ENCODE measurements at regions not wholly inside any gene's neighbourhood (a gene's known extent, or its start where the extent isn't known, plus 50 kb on each side); places are given as distances from the start of the nearest gene placed in this dataset.

- Histone ChIP-seq H3K27ac (ENCODE audit: low read depth, low read length) (no peak overlapping the region), H3K27me3 (ENCODE audit: insufficient read depth, low read length, poor library complexity, severe bottlenecking) (no peaks in the 10 kb centered on the region), H3K4me1 (ENCODE audit: insufficient read depth, low read length) (no peaks in the 10 kb centered on the region), H3K36me3 (ENCODE audit: insufficient read depth, low read length) (no peaks in the 10 kb centered on the region), H3K4me3 (ENCODE audit: low read length) (no peak overlapping the region), H3K9me3 (ENCODE audit: low read length) (no peaks in the 10 kb centered on the region)
- ChIA-PET POLR2A (no interaction called here), CTCF (no interaction called here)
- no peak overlapping the region for H3K4me3 Mint-ChIP-seq
- no peaks in the 10 kb centered on the region for H3K9me3 Mint-ChIP-seq
- H3K27ac Mint-ChIP-seq: no peak overlapping the region
- DNase-seq: no peak
- no peaks in the 10 kb centered on the region for H3K36me3 Mint-ChIP-seq
- H3K4me1 Mint-ChIP-seq: peaks cover 0 to 3% (median 0%) of the 10 kb centered on the region in 3 donors
- peaks cover 0 to 8% of the 10 kb centered on the region in 2 donors for H3K27me3 Mint-ChIP-seq
These were observed 51.3 kb downstream of the KRTAP19-8 start for GRCh38 chr21:30986965-30987364.

DNA sequence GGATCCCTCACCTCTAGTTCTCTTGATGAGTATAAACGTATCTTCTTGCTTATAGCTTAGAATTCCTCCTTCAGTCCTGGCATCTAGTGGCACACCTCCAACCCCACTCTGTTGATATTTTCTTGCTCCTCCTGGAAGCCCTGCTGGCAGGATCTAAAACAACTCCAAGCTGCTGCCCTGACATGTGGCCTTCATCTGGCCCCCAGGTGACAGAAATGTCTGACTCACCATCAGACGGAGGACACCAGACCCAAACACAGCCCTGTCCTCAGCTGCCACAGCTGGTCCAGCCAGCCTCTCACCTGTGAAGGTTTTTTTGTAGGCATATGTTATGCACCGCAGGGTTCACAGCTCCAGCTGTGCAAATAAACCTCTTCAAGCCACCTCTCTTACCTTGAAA, 53.4 kb downstream of the KRTAP19-8 start:
- Histone ChIP-seq H3K36me3 (ENCODE audit: insufficient read depth, low read length) (no peaks in the 10 kb centered on the region), H3K9me3 (ENCODE audit: low read length) (no peaks in the 10 kb centered on the region), H3K27me3 (ENCODE audit: insufficient read depth, low read length, poor library complexity, severe bottlenecking) (no peaks in the 10 kb centered on the region), H3K4me1 (ENCODE audit: insufficient read depth, low read length) (no peaks in the 10 kb centered on the region), H3K27ac (ENCODE audit: low read depth, low read length) (no peak overlapping the region), H3K4me3 (ENCODE audit: low read length) (no peak overlapping the region)
- H3K36me3 Mint-ChIP-seq: no peaks in the 10 kb centered on the region
- H3K27ac Mint-ChIP-seq: no peak overlapping the region
- POLR2A ChIA-PET: no interaction called here
- H3K27me3 Mint-ChIP-seq: no peaks in the 10 kb centered on the region
- no peaks in the 10 kb centered on the region for H3K9me3 Mint-ChIP-seq
- no peak for DNase-seq
- CTCF ChIA-PET: interaction anchor here (1.2 kb wide), 1 partner anchor 9 kb away, joined by 3 read pairs; no protein-coding TSS in a partner anchor
- H3K4me1 Mint-ChIP-seq: peaks cover under 1 to 10% (median under 1%) of the 10 kb centered on the region in 3 donors
- H3K4me3 Mint-ChIP-seq: no peak overlapping the region

DNA sequence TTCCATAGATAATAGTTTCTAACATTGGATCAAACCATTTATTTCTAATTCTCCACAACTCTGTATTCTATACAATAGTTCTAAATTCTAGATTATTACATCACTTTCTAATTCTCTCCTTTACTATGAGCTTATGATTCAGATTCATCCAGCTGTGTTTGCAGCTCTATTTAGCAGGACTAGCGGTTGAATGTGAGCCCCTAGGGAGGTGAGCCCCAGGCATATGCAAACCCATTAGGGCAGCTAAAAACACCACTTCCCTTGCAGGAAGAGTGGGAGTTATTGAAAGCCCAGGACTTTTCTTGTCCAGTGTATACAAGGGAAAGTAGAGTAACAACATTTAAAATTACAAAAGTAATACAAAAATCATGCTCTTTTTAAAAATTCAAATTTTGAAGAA, 56.9 kb downstream of the KRTAP19-8 start:
- Histone ChIP-seq H3K4me3 (ENCODE audit: low read length) (no peak overlapping the region), H3K36me3 (ENCODE audit: insufficient read depth, low read length) (no peaks in the 10 kb centered on the region), H3K9me3 (ENCODE audit: low read length) (no peaks in the 10 kb centered on the region), H3K27me3 (ENCODE audit: insufficient read depth, low read length, poor library complexity, severe bottlenecking) (no peaks in the 10 kb centered on the region), H3K4me1 (ENCODE audit: insufficient read depth, low read length) (peaks cover 6% of the 10 kb centered on the region), H3K27ac (ENCODE audit: low read depth, low read length) (no peak overlapping the region)
- no peaks in the 10 kb centered on the region for H3K27me3 Mint-ChIP-seq
- peaks cover 0 to 6% (median 2%) of the 10 kb centered on the region in 3 donors for H3K36me3 Mint-ChIP-seq
- POLR2A ChIA-PET: no interaction called here
- H3K4me1 Mint-ChIP-seq: peaks cover 12 to 26% (median 16%) of the 10 kb centered on the region in 3 donors
- H3K4me3 Mint-ChIP-seq: no peak overlapping the region
- H3K9me3 Mint-ChIP-seq: peaks cover 0 to 1% (median 0%) of the 10 kb centered on the region in 5 donors
- CTCF ChIA-PET: no interaction called here
- DNase-seq: no peak
- H3K27ac Mint-ChIP-seq: peak overlapping the region in 1 of 8 donors; percentile 57

GRCh38 chr21:30979054-30979453, 59.2 kb downstream of the KRTAP19-8 start:
- no peaks in the 10 kb centered on the region for H3K36me3 ChIP-seq (ENCODE audit: insufficient read depth, low read length)
- Mint-ChIP-seq H3K9me3 (peaks cover 0 to 1% (median 0%) of the 10 kb centered on the region in 5 donors), H3K27me3 (peaks cover 0 to under 1% of the 10 kb centered on the region in 2 donors), H3K27ac (peak overlapping the region in 7 of 8 donors; percentile 39 to 88 (median 63)), H3K4me3 (peak overlapping the region in 6 of 7 donors; percentile 57 to 84 (median 65)), H3K4me1 (peaks cover 12 to 23% (median 16%) of the 10 kb centered on the region in 3 donors), H3K36me3 (peaks cover 0 to 6% (median 2%) of the 10 kb centered on the region in 3 donors)
- no peaks in the 10 kb centered on the region for H3K27me3 ChIP-seq (ENCODE audit: insufficient read depth, low read length, poor library complexity, severe bottlenecking)
- POLR2A ChIA-PET: no interaction called here
- DNase-seq: peak in 2 of 5 donors; percentile 1 to 44
- H3K27ac ChIP-seq (ENCODE audit: low read depth, low read length): no peak overlapping the region
- CTCF ChIA-PET: no interaction called here
- H3K9me3 ChIP-seq (ENCODE audit: low read length): no peaks in the 10 kb centered on the region
- H3K4me1 ChIP-seq (ENCODE audit: insufficient read depth, low read length): peaks cover 6% of the 10 kb centered on the region
- peak overlapping the region; percentile 34 for H3K4me3 ChIP-seq (ENCODE audit: low read length)

- H3K9me3 Mint-ChIP-seq: no peaks in the 10 kb centered on the region
- no peaks in the 10 kb centered on the region for H3K4me1 ChIP-seq (ENCODE audit: insufficient read depth, low read length)
- no peak overlapping the region for H3K4me3 Mint-ChIP-seq
- POLR2A ChIA-PET: no interaction called here
- no peaks in the 10 kb centered on the region for H3K9me3 ChIP-seq (ENCODE audit: low read length)
- H3K27me3 ChIP-seq (ENCODE audit: insufficient read depth, low read length, poor library complexity, severe bottlenecking): no peaks in the 10 kb centered on the region
- CTCF ChIA-PET: no interaction called here
- peak overlapping the region in 1 of 8 donors; percentile 75 for H3K27ac Mint-ChIP-seq
- H3K36me3 ChIP-seq (ENCODE audit: insufficient read depth, low read length): no peaks in the 10 kb centered on the region
- no peak for DNase-seq
- peaks cover 1 to 4% of the 10 kb centered on the region in 2 donors for H3K27me3 Mint-ChIP-seq
- no peaks in the 10 kb centered on the region for H3K36me3 Mint-ChIP-seq
- H3K4me3 ChIP-seq (ENCODE audit: low read length): no peak overlapping the region
- H3K4me1 Mint-ChIP-seq: no peaks in the 10 kb centered on the region
- H3K27ac ChIP-seq (ENCODE audit: low read depth, low read length): no peak overlapping the region
These were observed 74.0 kb downstream of the KRTAP19-8 start for GRCh38 chr21:30964283-30964682.

DNA sequence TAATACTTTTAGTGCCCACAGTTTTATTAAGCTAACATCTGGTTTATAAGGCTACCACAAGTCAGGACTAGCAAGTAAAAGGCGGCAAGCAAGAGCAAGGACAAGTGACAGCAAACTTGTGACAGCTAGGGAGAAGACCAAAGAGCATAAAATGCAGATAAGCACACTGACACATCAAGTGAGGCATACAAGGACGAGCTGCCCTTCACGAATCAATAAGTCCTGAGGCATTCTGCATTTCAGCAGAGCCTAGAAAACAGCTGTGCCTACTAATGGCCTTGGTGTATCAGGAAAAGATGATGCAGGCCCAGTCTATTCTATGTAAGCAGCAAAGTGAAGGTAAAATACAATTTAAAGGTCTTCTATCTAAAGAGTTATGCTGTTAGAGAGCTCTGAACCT, 74.8 kb downstream of the KRTAP19-8 start:
- H3K27me3 Mint-ChIP-seq: peaks cover 1 to 7% of the 10 kb centered on the region in 2 donors
- H3K27ac ChIP-seq (ENCODE audit: low read depth, low read length): no peak overlapping the region
- no peaks in the 10 kb centered on the region for H3K36me3 Mint-ChIP-seq
- no peaks in the 10 kb centered on the region for H3K9me3 Mint-ChIP-seq
- ChIA-PET POLR2A (no interaction called here), CTCF (no interaction called here)
- no peak for DNase-seq
- no peaks in the 10 kb centered on the region for H3K36me3 ChIP-seq (ENCODE audit: insufficient read depth, low read length)
- H3K9me3 ChIP-seq (ENCODE audit: low read length): no peaks in the 10 kb centered on the region
- H3K4me1 ChIP-seq (ENCODE audit: insufficient read depth, low read length): no peaks in the 10 kb centered on the region
- no peaks in the 10 kb centered on the region for H3K4me1 Mint-ChIP-seq
- H3K27ac Mint-ChIP-seq: no peak overlapping the region
- no peak overlapping the region for H3K4me3 ChIP-seq (ENCODE audit: low read length)
- H3K27me3 ChIP-seq (ENCODE audit: insufficient read depth, low read length, poor library complexity, severe bottlenecking): no peaks in the 10 kb centered on the region
- H3K4me3 Mint-ChIP-seq: no peak overlapping the region

DNA sequence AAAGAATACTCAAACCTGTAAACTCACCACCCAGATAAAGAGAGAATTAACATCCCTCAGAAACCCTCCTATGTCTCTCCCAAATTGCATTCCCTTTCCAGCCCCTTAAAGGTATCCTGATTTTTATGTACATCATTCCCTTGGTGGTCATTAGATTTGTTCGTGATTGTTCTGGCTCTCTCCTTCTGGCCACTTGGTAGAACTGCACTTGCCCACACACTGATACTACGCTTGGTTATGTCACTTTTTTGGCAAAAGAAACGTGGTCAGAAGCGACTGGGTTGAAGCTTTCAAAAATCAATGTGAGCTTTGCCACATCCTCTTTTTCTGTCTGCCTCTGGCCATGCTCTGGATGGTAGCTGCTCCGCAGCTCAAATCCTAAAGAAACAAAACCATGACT, 76.3 kb downstream of the KRTAP19-8 start:
- no peaks in the 10 kb centered on the region for H3K9me3 Mint-ChIP-seq
- no peak overlapping the region for H3K27ac ChIP-seq (ENCODE audit: low read depth, low read length)
- H3K27me3 ChIP-seq (ENCODE audit: insufficient read depth, low read length, poor library complexity, severe bottlenecking): no peaks in the 10 kb centered on the region
- H3K27ac Mint-ChIP-seq: no peak overlapping the region
- H3K36me3 ChIP-seq (ENCODE audit: insufficient read depth, low read length): no peaks in the 10 kb centered on the region
- H3K4me1 Mint-ChIP-seq: no peaks in the 10 kb centered on the region
- ChIA-PET CTCF (no interaction called here), POLR2A (no interaction called here)
- DNase-seq: no peak
- H3K36me3 Mint-ChIP-seq: no peaks in the 10 kb centered on the region
- peaks cover 2 to 8% of the 10 kb centered on the region in 2 donors for H3K27me3 Mint-ChIP-seq
- no peaks in the 10 kb centered on the region for H3K4me1 ChIP-seq (ENCODE audit: insufficient read depth, low read length)
- no peak overlapping the region for H3K4me3 Mint-ChIP-seq
- H3K9me3 ChIP-seq (ENCODE audit: low read length): no peaks in the 10 kb centered on the region
- no peak overlapping the region for H3K4me3 ChIP-seq (ENCODE audit: low read length)

- no peaks in the 10 kb centered on the region for H3K36me3 ChIP-seq (ENCODE audit: insufficient read depth, low read length)
- H3K27me3 ChIP-seq (ENCODE audit: insufficient read depth, low read length, poor library complexity, severe bottlenecking): no peaks in the 10 kb centered on the region
- H3K4me3 Mint-ChIP-seq: no peak overlapping the region
- H3K9me3 Mint-ChIP-seq: no peaks in the 10 kb centered on the region
- H3K27me3 Mint-ChIP-seq: peaks cover 7 to 12% of the 10 kb centered on the region in 2 donors
- no peaks in the 10 kb centered on the region for H3K9me3 ChIP-seq (ENCODE audit: low read length)
- ChIA-PET CTCF (no interaction called here), POLR2A (no interaction called here)
- H3K4me1 Mint-ChIP-seq: no peaks in the 10 kb centered on the region
- H3K27ac ChIP-seq (ENCODE audit: low read depth, low read length): no peak overlapping the region
- DNase-seq: no peak
- no peaks in the 10 kb centered on the region for H3K4me1 ChIP-seq (ENCODE audit: insufficient read depth, low read length)
- H3K4me3 ChIP-seq (ENCODE audit: low read length): no peak overlapping the region
- no peaks in the 10 kb centered on the region for H3K36me3 Mint-ChIP-seq
- no peak overlapping the region for H3K27ac Mint-ChIP-seq
These were observed 77.4 kb upstream of the KRTAP11-1 start for GRCh38 chr21:30958741-30959140.

- Histone ChIP-seq H3K4me3 (ENCODE audit: low read length) (no peak overlapping the region), H3K9me3 (ENCODE audit: low read length) (no peaks in the 10 kb centered on the region), H3K27ac (ENCODE audit: low read depth, low read length) (no peak overlapping the region), H3K36me3 (ENCODE audit: insufficient read depth, low read length) (no peaks in the 10 kb centered on the region), H3K27me3 (ENCODE audit: insufficient read depth, low read length, poor library complexity, severe bottlenecking) (no peaks in the 10 kb centered on the region), H3K4me1 (ENCODE audit: insufficient read depth, low read length) (no peaks in the 10 kb centered on the region)
- Mint-ChIP-seq H3K4me1 (no peaks in the 10 kb centered on the region), H3K9me3 (no peaks in the 10 kb centered on the region), H3K27me3 (peaks cover 7 to 10% of the 10 kb centered on the region in 2 donors), H3K36me3 (no peaks in the 10 kb centered on the region), H3K4me3 (no peak overlapping the region), H3K27ac (no peak overlapping the region)
- ChIA-PET POLR2A (no interaction called here), CTCF (no interaction called here)
- DNase-seq: no peak
These were observed 75.6 kb upstream of the KRTAP11-1 start for GRCh38 chr21:30957010-30957409.
